DMS 273 treated with DMSO at 0.1 percent for 48 hours (cell line): ENCODE measurements at regions not wholly inside any gene's neighbourhood (a gene's known extent, or its start where the extent isn't known, plus 50 kb on each side); places are given as distances from the start of the nearest gene placed in this dataset.
"Not testable (repeated sequence)": the region's sequence is repeated elsewhere in the genome, so short reads cannot be mapped to it uniquely, and the experiment has no call there.

Experiments
- DNase-seq: peaks from one replicate; lab custom pipeline; 2025; lab: John Stamatoyannopoulos, UW

DNA sequence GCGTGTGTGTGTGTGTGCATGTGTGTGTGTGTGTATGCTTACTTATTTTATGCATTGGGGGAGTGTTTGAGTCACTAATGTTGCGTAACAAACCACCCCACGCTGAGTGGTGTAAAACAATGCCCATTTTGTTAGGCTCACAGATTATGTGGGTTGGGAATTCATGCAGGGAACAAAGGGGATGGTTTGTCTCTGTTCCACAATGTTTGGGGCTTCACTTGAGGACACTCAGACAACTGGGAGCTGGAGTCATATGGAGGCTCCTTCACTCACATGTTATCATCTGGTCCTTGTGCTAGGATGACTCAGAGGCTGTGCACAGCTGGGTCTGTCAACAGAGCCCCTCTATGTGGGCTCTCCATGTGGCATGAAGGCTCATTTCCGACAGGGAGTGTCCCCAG lies 51.3 kb upstream of the LARGE1 start:
- no peak for DNase-seq

- DNase-seq = no peak
Measured at GRCh38 chr22:33975841-33976240, 55.6 kb upstream of the LARGE1 start.

- no peak for DNase-seq
Measured at GRCh38 chr22:33983558-33983957, 63.3 kb upstream of the LARGE1 start.

DNA sequence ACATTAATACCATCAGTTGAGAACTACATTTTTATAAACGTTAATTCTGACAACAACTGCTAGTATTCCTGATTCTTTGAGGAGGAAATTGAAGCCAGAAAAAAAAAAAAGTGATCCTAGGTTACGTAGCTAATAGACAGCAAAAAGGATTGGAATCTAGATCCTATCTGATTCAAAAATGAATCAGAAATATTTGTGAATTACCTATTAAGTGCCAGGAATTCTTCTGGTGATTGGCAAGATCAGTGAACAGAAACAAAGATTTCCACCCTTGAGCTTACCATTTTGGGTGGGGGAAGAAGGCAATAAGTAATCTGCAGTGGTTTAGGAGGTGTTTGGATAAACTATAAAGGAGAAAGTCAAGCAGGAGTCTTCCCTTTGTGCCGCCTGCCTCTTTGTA lies 63.9 kb upstream of the LARGE1 start:
- no peak for DNase-seq

DNA sequence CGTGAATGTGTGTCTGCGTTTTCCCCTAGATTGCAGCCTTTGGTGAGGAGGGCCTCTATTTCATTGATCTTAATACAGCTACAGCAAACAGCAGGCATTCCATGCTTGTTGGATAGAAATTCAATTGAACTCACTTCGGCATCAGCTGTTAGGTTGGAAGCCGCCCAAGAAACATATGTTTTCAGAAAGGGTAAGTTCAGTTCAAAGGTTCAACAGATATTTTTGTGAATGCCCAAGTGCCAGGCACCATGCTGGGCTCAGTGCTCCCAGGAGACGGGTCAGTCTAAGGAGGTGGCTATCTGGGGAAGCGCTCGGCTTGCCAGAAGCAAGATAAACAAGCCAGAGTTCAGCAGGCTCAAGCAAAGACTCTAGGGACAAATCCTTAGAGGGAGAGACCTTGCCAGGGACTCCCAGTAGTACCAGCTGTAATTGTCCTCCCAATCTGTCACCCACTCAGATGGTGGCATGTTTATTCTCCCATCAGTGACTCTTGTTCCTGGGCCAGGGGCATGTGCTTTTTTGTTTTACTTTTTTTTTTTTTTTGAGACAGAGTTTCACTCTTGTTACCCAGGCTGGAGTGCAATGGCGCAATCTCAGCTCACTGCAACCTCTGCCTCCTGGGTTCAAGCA lies 64.5 kb upstream of the LARGE1 start:
- DNase-seq = no peak

GRCh38 chr22:33985506-33985905 lies 65.2 kb upstream of the LARGE1 start:
- no peak for DNase-seq

DNA sequence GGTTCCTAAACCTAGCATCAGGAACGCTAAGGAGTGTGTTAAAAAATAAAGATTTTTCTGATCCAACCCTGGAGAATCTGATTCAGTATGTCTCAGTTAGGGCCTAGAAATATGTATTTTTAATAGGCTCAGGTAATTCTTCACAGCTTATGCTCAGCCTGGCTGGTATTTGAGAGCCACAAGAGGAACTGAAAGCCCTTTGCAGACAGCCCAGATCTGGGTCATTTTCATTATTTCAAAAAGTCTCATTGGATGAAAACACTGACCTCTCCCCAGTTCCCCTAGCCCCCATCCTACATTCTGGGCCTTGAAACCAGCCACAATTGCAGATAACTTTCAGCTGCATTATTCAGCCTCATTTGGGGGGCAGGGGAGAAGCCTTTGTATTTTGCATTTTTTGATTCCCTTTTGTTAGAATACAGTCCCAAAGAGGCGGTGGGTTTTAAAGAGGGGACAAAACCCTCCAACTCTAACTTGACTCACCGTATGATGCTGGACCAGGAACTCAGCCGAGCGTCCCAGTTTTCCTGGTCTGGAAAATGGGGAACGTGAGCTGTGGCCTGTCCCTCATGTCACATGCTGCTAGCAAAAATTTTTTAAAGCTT lies 66.0 kb upstream of the LARGE1 start:
- DNase-seq = no peak

DNA sequence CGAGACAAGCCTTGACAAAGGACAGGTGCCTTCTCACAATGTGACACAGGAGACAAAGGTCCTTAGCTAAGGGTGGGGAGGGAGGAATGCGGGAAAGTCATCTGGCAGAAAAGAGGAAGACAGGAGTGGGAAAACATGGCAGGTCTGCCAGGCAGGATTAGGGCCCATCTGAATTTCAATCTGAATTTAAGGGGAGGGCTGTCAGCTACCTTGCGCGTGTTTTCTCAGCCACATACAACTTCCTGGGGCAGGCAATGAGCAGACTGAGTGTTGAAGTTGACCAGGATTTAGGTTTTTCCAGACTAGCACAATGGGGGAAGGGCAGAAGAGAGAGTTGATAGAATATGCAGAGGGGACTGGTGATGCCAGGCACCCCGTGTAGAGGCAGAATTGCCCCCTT lies 66.7 kb upstream of the LARGE1 start:
- no peak for DNase-seq

- not testable (repeated sequence) for DNase-seq
Measured at GRCh38 chr22:33989263-33989662, 69.0 kb upstream of the LARGE1 start.

DNA sequence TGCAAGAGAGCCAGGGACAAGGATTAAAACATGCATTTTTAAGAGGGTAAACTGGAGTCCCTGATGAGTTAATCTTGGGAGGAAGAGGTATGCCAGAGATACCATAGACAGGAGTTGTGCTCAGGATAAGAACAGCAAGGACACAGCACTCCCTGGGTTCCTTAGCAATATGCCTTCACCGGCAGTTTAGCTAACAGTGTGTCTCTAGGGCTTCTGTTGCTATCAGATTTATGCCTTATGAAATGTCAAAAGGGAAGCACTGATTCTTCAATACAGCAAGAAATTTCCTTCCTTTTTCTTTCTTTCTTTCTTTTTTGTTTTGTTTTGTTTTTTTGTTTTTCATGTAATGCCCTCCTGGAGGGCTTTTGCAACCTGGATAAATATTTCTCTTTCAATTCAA lies 71.3 kb upstream of the LARGE1 start:
- DNase-seq = no peak

GRCh38 chr22:33996824-33997223 lies 76.5 kb upstream of the LARGE1 start:
- no peak for DNase-seq

DNA sequence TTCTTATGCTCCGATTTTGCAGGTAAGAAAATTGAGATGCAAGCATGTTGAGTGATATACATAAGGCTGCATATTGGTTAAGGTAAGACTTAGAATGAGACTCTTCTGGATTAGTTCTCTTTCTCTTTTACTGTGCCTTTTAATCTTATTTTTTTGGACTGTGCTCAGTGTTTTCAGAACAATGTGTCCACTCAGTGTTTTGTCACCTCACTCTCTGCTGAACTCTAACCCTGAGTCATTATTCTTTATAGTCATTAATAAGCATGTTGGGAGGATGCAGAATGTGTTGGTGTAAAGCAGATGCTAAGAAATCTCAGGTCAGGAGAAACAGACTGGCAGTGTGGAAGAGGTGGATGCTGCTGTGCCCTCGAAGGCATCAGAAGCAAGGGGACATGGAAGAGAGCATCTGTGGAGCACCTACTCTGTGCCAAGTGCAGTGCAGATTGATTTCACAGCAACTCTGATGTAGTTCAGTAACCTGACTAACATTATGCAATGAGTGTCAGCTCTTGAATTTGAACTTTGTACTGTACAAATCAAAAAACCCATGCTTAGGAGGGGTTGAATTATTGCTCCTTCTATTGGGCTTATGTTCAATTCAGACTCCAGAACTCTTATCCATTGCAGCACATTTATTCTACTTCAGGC lies 80.7 kb upstream of the LARGE1 start:
- no peak for DNase-seq

DNA sequence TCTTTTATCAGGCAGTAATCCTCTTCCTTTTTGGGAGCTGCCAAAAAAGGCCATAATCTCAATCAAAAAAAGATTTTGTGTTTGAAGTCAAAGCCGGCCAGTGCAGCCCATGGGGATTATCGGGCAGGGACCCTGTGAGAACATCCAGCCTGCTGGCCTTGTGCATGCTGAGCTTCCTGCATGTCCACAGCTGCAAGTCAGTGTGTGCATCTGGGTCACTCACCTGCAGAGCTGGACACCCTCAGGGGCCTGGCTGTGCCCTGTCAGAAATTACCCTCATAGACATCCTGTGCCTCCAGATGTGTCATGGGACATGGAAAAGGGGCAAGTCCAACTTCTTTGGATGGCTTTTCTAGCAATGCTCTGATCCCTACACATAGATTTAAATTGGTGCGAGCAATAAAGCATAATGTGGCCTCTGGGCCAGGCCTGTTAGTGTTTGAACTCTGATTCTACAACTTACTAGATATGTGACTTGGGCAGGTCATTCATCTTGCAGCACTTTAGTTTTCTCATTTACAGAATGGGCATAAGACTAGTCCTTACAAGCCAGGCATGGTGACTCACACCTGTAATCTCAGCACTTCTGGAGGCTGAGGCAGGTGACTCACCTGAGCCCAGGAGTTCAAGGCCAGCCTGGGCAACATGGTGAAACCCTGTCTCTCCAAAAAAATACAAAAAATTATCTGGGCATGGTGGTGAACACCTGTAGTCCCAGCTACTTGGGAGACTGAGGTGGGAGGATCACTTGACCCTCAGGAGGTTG lies 81.6 kb upstream of the LARGE1 start:
- DNase-seq = no peak

GRCh38 chr22:34004058-34004457 lies 83.8 kb upstream of the LARGE1 start:
- no peak for DNase-seq

- no peak for DNase-seq
Measured at GRCh38 chr22:34010259-34010658, 90.0 kb upstream of the LARGE1 start.

DNA sequence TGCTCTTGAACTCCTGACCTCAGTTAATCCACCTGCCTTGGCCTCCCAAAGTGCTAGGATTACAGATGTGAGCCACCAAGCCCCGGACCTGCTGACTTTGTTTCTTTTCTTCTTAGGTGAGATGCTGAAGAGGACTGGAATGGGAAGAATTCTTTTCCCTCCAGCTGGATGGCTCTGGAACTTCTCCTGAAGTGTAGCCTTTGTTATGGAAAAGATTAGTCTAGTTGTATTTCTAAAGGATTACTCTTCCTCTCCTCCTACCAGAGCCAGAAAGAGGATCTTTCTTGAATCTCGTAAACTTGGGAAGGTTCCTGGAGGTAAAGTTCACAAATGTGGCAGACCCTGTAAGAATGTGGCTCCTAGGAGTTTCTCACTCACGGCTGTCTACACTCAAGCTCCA lies 95.4 kb upstream of the LARGE1 start:
- no peak for DNase-seq

DNA sequence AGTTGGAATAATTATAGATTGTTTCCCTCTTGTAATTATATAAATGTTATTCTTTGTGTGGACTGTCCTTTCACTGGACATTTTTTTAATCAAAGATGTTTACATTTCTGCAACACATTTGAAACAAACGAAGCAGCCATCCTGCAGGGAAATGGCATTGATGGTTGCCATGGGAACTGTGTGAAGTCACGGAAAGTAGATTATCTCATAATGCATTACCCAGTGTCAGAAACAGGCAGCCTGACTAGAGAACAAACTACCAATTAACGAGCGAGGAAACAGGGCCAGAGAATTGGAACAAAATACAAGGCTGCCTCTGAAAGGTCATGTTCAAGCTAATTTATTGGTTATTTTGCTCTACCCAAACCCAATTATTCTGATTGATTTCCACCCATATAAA lies 96.9 kb upstream of the LARGE1 start:
- DNase-seq = no peak

DNA sequence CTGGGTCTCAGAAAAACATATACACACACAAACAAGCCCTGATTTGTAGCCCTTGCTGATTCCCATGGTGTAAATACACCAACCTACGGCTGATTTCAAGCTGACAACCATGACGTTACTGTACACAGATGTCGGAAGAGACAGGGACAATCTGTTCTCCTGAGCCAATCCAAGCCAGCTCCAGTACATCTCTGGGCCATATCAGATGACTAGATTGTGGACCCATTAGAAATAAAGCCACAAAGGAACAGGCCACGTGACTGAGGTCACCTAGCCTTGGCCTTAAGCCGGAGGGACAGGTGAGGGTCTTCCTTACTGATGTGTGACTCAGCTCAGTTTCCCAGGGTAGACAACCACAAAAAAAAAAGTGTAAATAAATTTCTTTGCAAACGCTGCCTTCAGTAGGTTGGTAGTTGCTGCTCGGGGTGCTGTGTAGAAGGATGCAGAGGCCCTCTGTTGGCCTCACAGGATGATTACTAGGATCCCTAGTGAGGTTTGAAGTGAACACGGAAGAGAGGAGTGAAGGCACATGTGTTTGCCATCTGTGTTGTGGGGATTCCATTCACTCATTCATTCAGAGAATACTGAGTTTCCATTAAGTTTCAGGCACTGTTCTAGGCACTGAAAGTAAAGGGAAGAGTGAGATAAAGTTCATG lies 99.0 kb upstream of the LARGE1 start:
- no peak for DNase-seq

- no peak for DNase-seq
Measured at GRCh38 chr22:34035209-34035608, 114.9 kb upstream of the LARGE1 start.

- no peak for DNase-seq
Measured at GRCh38 chr22:34036931-34037330, 116.7 kb upstream of the LARGE1 start.

DNA sequence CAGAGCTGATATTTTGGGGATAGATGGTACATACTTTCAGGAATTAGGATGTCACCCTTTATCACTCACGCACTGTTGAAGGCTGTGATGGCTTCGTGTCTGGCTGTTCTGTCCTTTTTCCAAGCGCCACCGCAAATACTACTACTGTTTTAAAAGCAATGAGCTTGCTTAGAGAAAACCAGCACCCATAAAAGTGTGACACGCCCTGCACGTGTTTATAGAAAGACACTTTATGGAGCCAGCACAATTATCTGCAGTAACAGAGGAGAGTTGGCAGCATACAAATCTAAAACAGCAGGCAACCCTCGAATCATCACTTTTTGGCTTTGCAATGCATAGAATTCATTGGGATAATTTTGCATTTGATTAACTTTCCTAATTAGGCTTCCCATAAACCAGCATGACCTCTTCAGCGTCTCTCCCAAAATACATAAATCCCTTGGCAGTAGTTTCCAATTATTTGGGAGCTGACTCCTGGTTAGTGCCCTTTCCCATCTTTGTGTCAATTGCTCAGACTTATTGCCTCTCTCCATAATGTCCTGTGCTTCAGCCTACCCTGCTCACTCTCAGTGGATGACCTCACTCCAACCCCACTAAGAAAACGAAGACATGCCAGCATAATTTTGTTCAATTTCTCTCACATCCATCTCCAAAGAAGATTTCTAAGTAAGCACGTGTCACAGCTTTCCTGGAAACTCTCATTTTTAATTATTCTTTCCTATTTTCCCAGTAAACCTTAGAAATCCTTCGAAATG lies 118.7 kb upstream of the LARGE1 start:
- no peak for DNase-seq

- DNase-seq = no peak
Measured at GRCh38 chr22:34045311-34045710, 125.0 kb upstream of the LARGE1 start.
